Gastrocnemius medialis (tissue), 4 donors: ENCODE measurements at regions not wholly inside any gene's neighbourhood (a gene's known extent, or its start where the extent isn't known, plus 50 kb on each side); places are given as distances from the start of the nearest gene placed in this dataset.

Source experiments
- CTCF ChIP-seq, 5 experiments: fragments of 450-650 bp in 3 of 5; fragments of 200-600 bp in 2 of 5; sonication (generic) in 2 of 5; IDR thresholded peaks in 4 of 5; conservative IDR thresholded peaks in 1 of 5; 1 replicate in 4 of 5; 2 replicates in 1 of 5; pipeline ENCODE4 v1.5.1; 2016 to 2019; ENCODE audit warnings: antibody characterized with exemption in 5 of 5, mild to moderate bottlenecking in 3 of 5, moderate library complexity in 3 of 5
- POLR2A ChIP-seq, 2 donors: fragments of 450-650 bp; IDR thresholded peaks; one replicate each; pipeline ENCODE4 v1.6.1; 2017; ENCODE audit warnings: antibody characterized with exemption in 2 of 2, mild to moderate bottlenecking in 2 of 2, moderate library complexity in 2 of 2

GRCh38 chr13:97142452-97142851, 79.7 kb upstream of the MBNL2 start:
- no peak for TF ChIP-seq POLR2A (IDR thresholded peaks at IDR 0.05)
- TF ChIP-seq CTCF (IDR thresholded peaks at IDR 0.05 in 4 of 5, conservative IDR thresholded peaks at IDR 0.05 in 1 of 5): no peak
